Neural cell (in vitro differentiated cells): ENCODE measurements at regions not wholly inside any gene's neighbourhood (a gene's known extent, or its start where the extent isn't known, plus 50 kb on each side); places are given as distances from the start of the nearest gene placed in this dataset.

Experiments
- CTCF ChIP-seq: fragments of 450-650 bp; IDR thresholded peaks from 2 replicates; pipeline ENCODE4 v1.5.1; 2014; ENCODE audit warnings: antibody characterized with exemption, mild to moderate bottlenecking, moderate library complexity; ENCODE audit not compliant: poor library complexity, severe bottlenecking
- EZH2 ChIP-seq: fragments of 200-600, 300-800 bp; shearing (Covaris generic), sonication (generic); IDR thresholded peaks from 2 replicates; pipeline ENCODE4 v1.6.1; 2014; ENCODE audit warnings: antibody characterized with exemption, low read length, borderline replicate concordance, mild to moderate bottlenecking; ENCODE audit not compliant: insufficient read depth, poor library complexity, severe bottlenecking
- POLR2AphosphoS5 ChIP-seq: IDR thresholded peaks from 2 replicates; pipeline ENCODE4 v1.6.1; 2012

GRCh38 chr10:2478656-2479055 is 588.7 kb upstream of the PFKP start:
- TF ChIP-seq CTCF (no peak), POLR2AphosphoS5 (no peak), EZH2 (no peak)
